Activated CD4-positive, alpha-beta T cell treated with anti-CD3 and anti-CD28 coated beads for 36 hours (primary cell): ENCODE measurements at regions not wholly inside any gene's neighbourhood (a gene's known extent, or its start where the extent isn't known, plus 50 kb on each side); places are given as distances from the start of the nearest gene placed in this dataset.

ENCODE experiments used
- ATAC-seq: fragments of 200-7000 bp; cut with Tn5 transposase; one replicate; pipeline ENCODE4 v1.10.0; 2021; ENCODE audit warnings: mild to moderate bottlenecking, moderate library complexity
- CTCF ChIA-PET: fragments of 350-600 bp; sonication (Branson Sonifier 250); formaldehyde crosslinking; loops from one replicate; lab custom pipeline; 2021; ENCODE audit warnings: antibody characterized with exemption; lab: Charles Lee
- POLR2A ChIA-PET: fragments of 350-600 bp; sonication (Branson Sonifier 250); formaldehyde crosslinking; loops from one replicate; lab custom pipeline; 2021; ENCODE audit warnings: antibody characterized with exemption, inconsistent platforms; lab: Charles Lee
- DNase-seq: peaks from one replicate; pipeline ENCODE4 v3.0.0-alpha.2; 2020
- H3K27ac Mint-ChIP-seq: one replicate; pipeline ENCODE4 v1.8.0; 2021; ENCODE audit warnings: mixed read lengths
- H3K27me3 Mint-ChIP-seq: one replicate; pipeline ENCODE4 v1.8.0; 2021; ENCODE audit warnings: mixed read lengths
- H3K36me3 Mint-ChIP-seq: one replicate; pipeline ENCODE4 v1.8.0; 2021; ENCODE audit warnings: low read depth, mixed read lengths
- H3K4me1 Mint-ChIP-seq: one replicate; pipeline ENCODE4 v1.8.0; 2021; ENCODE audit warnings: mixed read lengths
- H3K4me3 Mint-ChIP-seq: one replicate; pipeline ENCODE4 v1.8.0; 2021; ENCODE audit warnings: mild to moderate bottlenecking, moderate library complexity, mixed read lengths
- H3K9me3 Mint-ChIP-seq: one replicate; pipeline ENCODE4 v1.8.0; 2021; ENCODE audit warnings: low read depth, mixed read lengths
- intact Hi-C, 2 experiments: fragments of 100-400 bp; cut with DNase I in 1 of 2; cut with micrococcal nuclease in 1 of 2; formaldehyde crosslinking; loops; one replicate each; pipeline versions ENCODE4 v1.14.2 to v1.15.1; 2022 to 2024; cut with DNase I, micrococcal nuclease

GRCh38 chr12:77387214-77387613 lies 321.8 kb upstream of the E2F7 start:
- H3K9me3 Mint-ChIP-seq, result no peaks in the 10 kb centered on the region
- ATAC-seq, result no peak
- no peak overlapping the region for H3K27ac Mint-ChIP-seq
- no peak overlapping the region for H3K4me3 Mint-ChIP-seq
- intact Hi-C loops, result no loop called here
- POLR2A ChIA-PET, result no interaction called here
- CTCF ChIA-PET, result no interaction called here
- no peaks in the 10 kb centered on the region for H3K4me1 Mint-ChIP-seq
- no peaks in the 10 kb centered on the region for H3K36me3 Mint-ChIP-seq
- H3K27me3 Mint-ChIP-seq, result no peaks in the 10 kb centered on the region
- no peak for DNase-seq

GRCh38 chr12:77384941-77385340 lies 319.6 kb upstream of the E2F7 start:
- DNase-seq (no peak), ATAC-seq (no peak)
- no peaks in the 10 kb centered on the region for H3K27me3 Mint-ChIP-seq
- no peak overlapping the region for H3K27ac Mint-ChIP-seq
- POLR2A ChIA-PET, result no interaction called here
- H3K9me3 Mint-ChIP-seq, result no peaks in the 10 kb centered on the region
- intact Hi-C loops, result no loop called here
- H3K4me1 Mint-ChIP-seq, result no peaks in the 10 kb centered on the region
- CTCF ChIA-PET, result no interaction called here
- H3K4me3 Mint-ChIP-seq, result no peak overlapping the region
- H3K36me3 Mint-ChIP-seq, result no peaks in the 10 kb centered on the region

GRCh38 chr12:77382096-77382742 lies 316.9 kb upstream of the E2F7 start:
- Mint-ChIP-seq H3K4me3 (no peak overlapping the region), H3K9me3 (no peaks in the 10 kb centered on the region), H3K27me3 (no peaks in the 10 kb centered on the region), H3K27ac (no peak overlapping the region), H3K36me3 (no peaks in the 10 kb centered on the region), H3K4me1 (no peaks in the 10 kb centered on the region)
- ATAC-seq (no peak), DNase-seq (no peak)
- POLR2A ChIA-PET, result no interaction called here
- intact Hi-C loops, result no loop called here
- CTCF ChIA-PET, result no interaction called here

GRCh38 chr12:77377622-77378021 lies 312.3 kb upstream of the E2F7 start:
- Mint-ChIP-seq H3K36me3 (no peaks in the 10 kb centered on the region), H3K27me3 (no peaks in the 10 kb centered on the region), H3K4me1 (no peaks in the 10 kb centered on the region), H3K9me3 (no peaks in the 10 kb centered on the region), H3K4me3 (no peak overlapping the region), H3K27ac (no peak overlapping the region)
- ATAC-seq (no peak), DNase-seq (no peak)
- ChIA-PET CTCF (no interaction called here), POLR2A (no interaction called here)
- intact Hi-C loops, result no loop called here

GRCh38 chr12:77377116-77377515 lies 311.7 kb upstream of the E2F7 start:
- H3K9me3 Mint-ChIP-seq, result no peaks in the 10 kb centered on the region
- H3K27me3 Mint-ChIP-seq, result no peaks in the 10 kb centered on the region

GRCh38 chr12:77374673-77375072 lies 309.3 kb upstream of the E2F7 start:
- H3K27ac Mint-ChIP-seq, result no peak overlapping the region
- no peaks in the 10 kb centered on the region for H3K27me3 Mint-ChIP-seq
- H3K4me1 Mint-ChIP-seq, result no peaks in the 10 kb centered on the region
- POLR2A ChIA-PET, result no interaction called here
- intact Hi-C loops, result no loop called here
- no peaks in the 10 kb centered on the region for H3K36me3 Mint-ChIP-seq
- CTCF ChIA-PET, result no interaction called here
- no peak overlapping the region for H3K4me3 Mint-ChIP-seq
- no peak for DNase-seq
- no peaks in the 10 kb centered on the region for H3K9me3 Mint-ChIP-seq
- no peak for ATAC-seq

More at GRCh38 chr12:77377116-77377515, 311.7 kb upstream of the E2F7 start:
- intact Hi-C loops, result no loop called here
- ChIA-PET POLR2A (no interaction called here), CTCF (no interaction called here)
- no peaks in the 10 kb centered on the region for H3K36me3 Mint-ChIP-seq
- DNase-seq (no peak), ATAC-seq (no peak)
- H3K27ac Mint-ChIP-seq, result no peak overlapping the region
- no peak overlapping the region for H3K4me3 Mint-ChIP-seq
- H3K4me1 Mint-ChIP-seq, result no peaks in the 10 kb centered on the region

- ATAC-seq, result no peak
- H3K9me3 Mint-ChIP-seq, result no peaks in the 10 kb centered on the region
- no peak for DNase-seq
- ChIA-PET CTCF (no interaction called here), POLR2A (no interaction called here)
- H3K36me3 Mint-ChIP-seq, result no peaks in the 10 kb centered on the region
- H3K4me1 Mint-ChIP-seq, result no peaks in the 10 kb centered on the region
- intact Hi-C loops, result no loop called here
- H3K27me3 Mint-ChIP-seq, result no peaks in the 10 kb centered on the region
- H3K4me3 Mint-ChIP-seq, result no peak overlapping the region
- H3K27ac Mint-ChIP-seq, result no peak overlapping the region
Measured at GRCh38 chr12:77372494-77372893, 307.1 kb upstream of the E2F7 start.

GRCh38 chr12:77372026-77372425 lies 306.7 kb upstream of the E2F7 start:
- CTCF ChIA-PET, result no interaction called here
- no peaks in the 10 kb centered on the region for H3K9me3 Mint-ChIP-seq
- POLR2A ChIA-PET, result no interaction called here
- no peak overlapping the region for H3K4me3 Mint-ChIP-seq
- no peaks in the 10 kb centered on the region for H3K4me1 Mint-ChIP-seq
- H3K27me3 Mint-ChIP-seq, result no peaks in the 10 kb centered on the region
- intact Hi-C loops, result no loop called here
- DNase-seq, result no peak
- H3K27ac Mint-ChIP-seq, result no peak overlapping the region
- no peak for ATAC-seq
- H3K36me3 Mint-ChIP-seq, result no peaks in the 10 kb centered on the region

- H3K4me3 Mint-ChIP-seq, result no peak overlapping the region
- ATAC-seq (no peak), DNase-seq (no peak)
- H3K4me1 Mint-ChIP-seq, result no peaks in the 10 kb centered on the region
- no peaks in the 10 kb centered on the region for H3K9me3 Mint-ChIP-seq
- no peak overlapping the region for H3K27ac Mint-ChIP-seq
- H3K27me3 Mint-ChIP-seq, result no peaks in the 10 kb centered on the region
- intact Hi-C loops, result no loop called here
- no peaks in the 10 kb centered on the region for H3K36me3 Mint-ChIP-seq
- ChIA-PET CTCF (no interaction called here), POLR2A (no interaction called here)
Measured at GRCh38 chr12:77368379-77368778, 303.0 kb upstream of the E2F7 start.

GRCh38 chr12:77366616-77367015 lies 301.2 kb upstream of the E2F7 start:
- POLR2A ChIA-PET, result no interaction called here

GRCh38 chr12:77364400-77364799 lies 299.0 kb upstream of the E2F7 start:
- Mint-ChIP-seq H3K4me3 (no peak overlapping the region), H3K27me3 (no peaks in the 10 kb centered on the region), H3K27ac (no peak overlapping the region), H3K36me3 (no peaks in the 10 kb centered on the region), H3K9me3 (no peaks in the 10 kb centered on the region), H3K4me1 (no peaks in the 10 kb centered on the region)
- intact Hi-C loops, result no loop called here
- no peak for ATAC-seq
- DNase-seq, result no peak
- ChIA-PET CTCF (no interaction called here), POLR2A (no interaction called here)

More at GRCh38 chr12:77366616-77367015, 301.2 kb upstream of the E2F7 start:
- Mint-ChIP-seq H3K27ac (no peak overlapping the region), H3K4me1 (no peaks in the 10 kb centered on the region), H3K36me3 (no peaks in the 10 kb centered on the region), H3K4me3 (no peak overlapping the region), H3K27me3 (no peaks in the 10 kb centered on the region), H3K9me3 (no peaks in the 10 kb centered on the region)
- CTCF ChIA-PET, result no interaction called here
- no peak for DNase-seq
- ATAC-seq, result no peak
- intact Hi-C loops, result no loop called here

GRCh38 chr12:77362509-77363210 lies 297.3 kb upstream of the E2F7 start:
- CTCF ChIA-PET, result interaction anchor here (0.6 kb wide), 1 partner anchor 343 kb away, joined by 3 read pairs; no protein-coding TSS in a partner anchor
- H3K27me3 Mint-ChIP-seq, result no peaks in the 10 kb centered on the region
- ATAC-seq (no peak), DNase-seq (no peak)
- POLR2A ChIA-PET, result interaction anchor here (0.6 kb wide), 1 partner anchor 325 kb away, joined by 3 read pairs; no protein-coding TSS in a partner anchor
- H3K9me3 Mint-ChIP-seq, result no peaks in the 10 kb centered on the region
- H3K4me1 Mint-ChIP-seq, result no peaks in the 10 kb centered on the region
- H3K36me3 Mint-ChIP-seq, result no peaks in the 10 kb centered on the region
- no peak overlapping the region for H3K4me3 Mint-ChIP-seq
- intact Hi-C loops, result no loop called here
- H3K27ac Mint-ChIP-seq, result no peak overlapping the region
